ENCODE measurements at regions not wholly inside any gene's neighbourhood (a gene's known extent, or its start where the extent isn't known, plus 50 kb on each side); places are given as distances from the start of the nearest gene placed in this dataset.

DNA sequence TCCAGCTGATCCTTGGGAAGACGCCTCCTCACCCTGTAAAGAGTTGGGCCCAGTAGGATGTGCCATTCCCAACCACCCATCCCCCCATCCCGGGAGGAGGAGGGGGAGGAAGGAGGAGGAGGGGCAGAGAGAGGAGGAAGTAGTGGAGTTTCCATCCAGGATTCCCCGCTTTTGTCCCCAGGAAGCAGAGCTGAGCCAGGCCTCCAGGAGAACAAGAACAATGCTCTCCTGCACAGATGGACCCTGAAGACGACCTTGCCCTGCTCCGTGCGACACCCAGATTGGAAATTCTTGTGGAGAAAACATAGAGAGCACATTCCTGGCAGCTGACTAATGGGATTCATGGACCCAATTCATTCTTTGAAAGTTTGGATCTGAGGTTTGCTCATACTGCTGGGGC is 132.3 kb upstream of the CRY1 start:
- Histone ChIP-seq H3F3A (ENCODE audit: low read depth) (no peaks in the 10 kb centered on the region), H3K79me2 (ENCODE audit: insufficient read depth, low read length) (no peaks in the 10 kb centered on the region), H3K4me2 (ENCODE audit: low read depth, low read length, poor library complexity, severe bottlenecking) (no peak overlapping the region), H3K4me3 (ENCODE audit: low read length, poor library complexity, severe bottlenecking) (no peak overlapping the region), H3K9me3 (ENCODE audit: insufficient read depth, low read depth, low read length) (no peaks in the 10 kb centered on the region), H3K27me3 (ENCODE audit: insufficient read depth, low read length, poor library complexity, severe bottlenecking) (no peaks in the 10 kb centered on the region), H3K9me2 (replicated peaks; ENCODE audit: low read depth, low read length) (no peaks in the 10 kb centered on the region), H3K4me1 (ENCODE audit: insufficient read depth, low read length, poor library complexity, severe bottlenecking) (no peaks in the 10 kb centered on the region), H3K9ac (ENCODE audit: low read depth, low read length, poor library complexity, severe bottlenecking) (no peak overlapping the region), H3K36me3 (ENCODE audit: insufficient read depth, low read length) (no peaks in the 10 kb centered on the region), H2AFZ (ENCODE audit: low read length) (no peak overlapping the region), H4K20me1 (ENCODE audit: insufficient read depth, low read length, poor library complexity, severe bottlenecking) (no peaks in the 10 kb centered on the region)
- TF ChIP-seq EZH2phosphoT487 (IDR thresholded peaks at IDR 0.05; ENCODE audit: borderline replicate concordance) = no peak
- TF ChIP-seq, protein P1, sequence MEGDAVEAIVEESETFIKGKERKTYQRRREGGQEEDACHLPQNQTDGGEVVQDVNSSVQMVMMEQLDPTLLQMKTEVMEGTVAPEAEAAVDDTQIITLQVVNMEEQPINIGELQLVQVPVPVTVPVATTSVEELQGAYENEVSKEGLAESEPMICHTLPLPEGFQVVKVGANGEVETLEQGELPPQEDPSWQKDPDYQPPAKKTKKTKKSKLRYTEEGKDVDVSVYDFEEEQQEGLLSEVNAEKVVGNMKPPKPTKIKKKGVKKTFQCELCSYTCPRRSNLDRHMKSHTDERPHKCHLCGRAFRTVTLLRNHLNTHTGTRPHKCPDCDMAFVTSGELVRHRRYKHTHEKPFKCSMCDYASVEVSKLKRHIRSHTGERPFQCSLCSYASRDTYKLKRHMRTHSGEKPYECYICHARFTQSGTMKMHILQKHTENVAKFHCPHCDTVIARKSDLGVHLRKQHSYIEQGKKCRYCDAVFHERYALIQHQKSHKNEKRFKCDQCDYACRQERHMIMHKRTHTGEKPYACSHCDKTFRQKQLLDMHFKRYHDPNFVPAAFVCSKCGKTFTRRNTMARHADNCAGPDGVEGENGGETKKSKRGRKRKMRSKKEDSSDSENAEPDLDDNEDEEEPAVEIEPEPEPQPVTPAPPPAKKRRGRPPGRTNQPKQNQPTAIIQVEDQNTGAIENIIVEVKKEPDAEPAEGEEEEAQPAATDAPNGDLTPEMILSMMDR (conservative IDR thresholded peaks at IDR 0.05; ENCODE audit: low read length) = no peak

DNA sequence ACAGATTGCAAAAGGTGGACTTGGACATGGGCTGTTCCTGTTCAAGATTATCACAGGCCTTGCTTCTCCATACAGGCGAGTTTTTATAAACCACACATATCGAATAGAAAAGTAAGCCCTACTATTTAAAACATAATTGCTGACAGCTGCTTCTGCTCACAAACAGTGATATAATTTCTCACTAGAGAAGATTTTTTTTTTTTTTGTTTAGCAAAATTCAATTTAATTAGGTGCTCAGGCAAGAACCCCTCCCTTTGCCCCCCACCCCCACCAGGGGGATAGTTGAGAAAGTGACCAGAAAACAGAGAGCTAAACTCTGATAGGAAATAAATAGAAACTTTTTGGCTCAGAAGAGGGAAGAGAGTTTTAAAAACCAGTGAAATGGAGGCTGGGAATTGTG is 132.8 kb upstream of the CRY1 start:
- no peak overlapping the region for H3K4me2 ChIP-seq (ENCODE audit: low read depth, low read length, poor library complexity, severe bottlenecking)
- H3K9ac ChIP-seq (ENCODE audit: low read depth, low read length, poor library complexity, severe bottlenecking) = no peak overlapping the region
- no peaks in the 10 kb centered on the region for H3K4me1 ChIP-seq (ENCODE audit: insufficient read depth, low read length, poor library complexity, severe bottlenecking)
- no peak for TF ChIP-seq EZH2phosphoT487 (IDR thresholded peaks at IDR 0.05; ENCODE audit: borderline replicate concordance)
- TF ChIP-seq, protein P1 (conservative IDR thresholded peaks at IDR 0.05; ENCODE audit: low read length) = no peak
- H2AFZ ChIP-seq (ENCODE audit: low read length) = no peak overlapping the region
- H4K20me1 ChIP-seq (ENCODE audit: insufficient read depth, low read length, poor library complexity, severe bottlenecking) = no peaks in the 10 kb centered on the region
- H3K79me2 ChIP-seq (ENCODE audit: insufficient read depth, low read length) = no peaks in the 10 kb centered on the region
- no peaks in the 10 kb centered on the region for H3K36me3 ChIP-seq (ENCODE audit: insufficient read depth, low read length)
- no peaks in the 10 kb centered on the region for H3K9me3 ChIP-seq (ENCODE audit: insufficient read depth, low read depth, low read length)
- H3F3A ChIP-seq (ENCODE audit: low read depth) = no peaks in the 10 kb centered on the region
- H3K9me2 ChIP-seq (replicated peaks; ENCODE audit: low read depth, low read length) = no peaks in the 10 kb centered on the region
- no peak overlapping the region for H3K4me3 ChIP-seq (ENCODE audit: low read length, poor library complexity, severe bottlenecking)
- no peaks in the 10 kb centered on the region for H3K27me3 ChIP-seq (ENCODE audit: insufficient read depth, low read length, poor library complexity, severe bottlenecking)

DNA sequence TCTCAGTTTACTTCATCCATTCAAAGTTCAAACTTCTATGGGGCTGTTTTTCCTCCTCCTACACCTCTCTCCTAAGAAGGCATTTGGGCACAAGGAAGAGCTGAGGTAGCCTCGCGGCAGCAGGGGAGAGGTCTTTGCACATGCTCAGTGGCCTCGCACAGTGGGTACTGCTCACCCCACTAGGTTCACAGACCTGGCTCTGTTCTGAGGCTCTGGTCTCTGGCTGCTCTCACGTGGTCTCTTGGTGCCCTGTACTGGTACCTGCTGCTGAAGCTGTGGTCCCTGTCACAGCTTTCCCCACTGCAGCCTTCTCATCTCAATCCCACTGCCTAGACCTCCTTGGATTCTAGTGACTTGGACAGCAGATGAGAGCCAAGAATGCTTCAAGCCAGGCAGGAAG is 134.7 kb upstream of the CRY1 start:
- no peaks in the 10 kb centered on the region for H4K20me1 ChIP-seq (ENCODE audit: insufficient read depth, low read length, poor library complexity, severe bottlenecking)
- TF ChIP-seq, protein P1 (conservative IDR thresholded peaks at IDR 0.05; ENCODE audit: low read length) = no peak
- no peak for TF ChIP-seq EZH2phosphoT487 (IDR thresholded peaks at IDR 0.05; ENCODE audit: borderline replicate concordance)
- H3K4me3 ChIP-seq (ENCODE audit: low read length, poor library complexity, severe bottlenecking) = no peak overlapping the region
- H3F3A ChIP-seq (ENCODE audit: low read depth) = no peaks in the 10 kb centered on the region
- no peaks in the 10 kb centered on the region for H3K4me1 ChIP-seq (ENCODE audit: insufficient read depth, low read length, poor library complexity, severe bottlenecking)
- no peaks in the 10 kb centered on the region for H3K9me2 ChIP-seq (replicated peaks; ENCODE audit: low read depth, low read length)
- H3K9ac ChIP-seq (ENCODE audit: low read depth, low read length, poor library complexity, severe bottlenecking) = no peak overlapping the region
- H2AFZ ChIP-seq (ENCODE audit: low read length) = no peak overlapping the region
- no peaks in the 10 kb centered on the region for H3K36me3 ChIP-seq (ENCODE audit: insufficient read depth, low read length)
- no peaks in the 10 kb centered on the region for H3K79me2 ChIP-seq (ENCODE audit: insufficient read depth, low read length)
- no peaks in the 10 kb centered on the region for H3K9me3 ChIP-seq (ENCODE audit: insufficient read depth, low read depth, low read length)
- no peak overlapping the region for H3K4me2 ChIP-seq (ENCODE audit: low read depth, low read length, poor library complexity, severe bottlenecking)
- H3K27me3 ChIP-seq (ENCODE audit: insufficient read depth, low read length, poor library complexity, severe bottlenecking) = no peaks in the 10 kb centered on the region
